CD4-positive, alpha-beta memory T cell (primary cell): ENCODE measurements at regions not wholly inside any gene's neighbourhood (a gene's known extent, or its start where the extent isn't known, plus 50 kb on each side); places are given as distances from the start of the nearest gene placed in this dataset.

ENCODE experiments used
- CTCF ChIA-PET: fragments of 350-600 bp; sonication (Branson Sonifier 250); formaldehyde crosslinking; loops from one replicate; lab custom pipeline; 2021; ENCODE audit warnings: inconsistent platforms; ENCODE audit not compliant: partially characterized antibody; lab: Charles Lee
- POLR2A ChIA-PET: fragments of 350-600 bp; sonication (Branson Sonifier 250); formaldehyde crosslinking; loops from one replicate; lab custom pipeline; 2021; ENCODE audit not compliant: partially characterized antibody; lab: Charles Lee
- DNase-seq, 5 donors: peaks; one replicate each; pipeline versions ENCODE4 v3.0.0 to v3.0.0-alpha.2; 2020 to 2022; ENCODE audit warnings: mixed read lengths in 1 of 5
- H3K27ac ChIP-seq: one replicate; pipeline ENCODE4 v1.7.0; 2013; ENCODE audit warnings: low read depth, low read length
- H3K27me3 ChIP-seq: 2 replicates; pipeline ENCODE4 v1.7.0; 2013; ENCODE audit warnings: mild to moderate bottlenecking, low read length, moderate library complexity; ENCODE audit not compliant: insufficient read depth
- H3K36me3 ChIP-seq: 2 replicates; pipeline ENCODE4 v1.7.0; 2013; ENCODE audit warnings: mild to moderate bottlenecking, low read length, moderate library complexity; ENCODE audit not compliant: insufficient read depth
- H3K4me1 ChIP-seq: 2 replicates; pipeline ENCODE4 v1.7.0; 2013; ENCODE audit warnings: mild to moderate bottlenecking, low read length, moderate library complexity; ENCODE audit not compliant: insufficient read depth
- H3K4me3 ChIP-seq, 2 donors: one replicate each; pipeline ENCODE4 v1.7.0; 2013; ENCODE audit warnings: low read length in 2 of 2, mild to moderate bottlenecking in 1 of 2
- H3K9me3 ChIP-seq, 2 donors: one replicate each; pipeline ENCODE4 v1.7.0; 2013; ENCODE audit warnings: low read length in 2 of 2, control low read depth in 1 of 2; ENCODE audit not compliant: control insufficient read depth in 1 of 2
- H3K27ac Mint-ChIP-seq, 7 donors: one replicate each; pipeline ENCODE4 v1.8.0; 2020 to 2021; ENCODE audit warnings: mixed read lengths in 7 of 7, mild to moderate bottlenecking in 6 of 7, inconsistent platforms in 3 of 7, moderate library complexity in 3 of 7
- H3K27me3 Mint-ChIP-seq, 2 donors: one replicate each; pipeline ENCODE4 v1.8.0; 2020 to 2021; ENCODE audit warnings: mixed read lengths in 2 of 2
- H3K36me3 Mint-ChIP-seq, 2 donors: one replicate each; pipeline ENCODE4 v1.8.0; 2020 to 2021; ENCODE audit warnings: mixed read lengths in 2 of 2, inconsistent platforms in 1 of 2, mild to moderate bottlenecking in 1 of 2
- H3K4me1 Mint-ChIP-seq, 4 donors: one replicate each; pipeline ENCODE4 v1.8.0; 2020 to 2021; ENCODE audit warnings: mixed read lengths in 4 of 4, mild to moderate bottlenecking in 1 of 4
- H3K4me3 Mint-ChIP-seq, 8 donors: one replicate each; pipeline ENCODE4 v1.8.0; 2020 to 2021; ENCODE audit warnings: mixed read lengths in 8 of 8, mild to moderate bottlenecking in 7 of 8, moderate library complexity in 6 of 8, inconsistent platforms in 3 of 8
- H3K9me3 Mint-ChIP-seq, 8 donors: one replicate each; pipeline ENCODE4 v1.8.0; 2020 to 2021; ENCODE audit warnings: mixed read lengths in 8 of 8, mild to moderate bottlenecking in 5 of 8, inconsistent platforms in 3 of 8, moderate library complexity in 1 of 8
- intact Hi-C: fragments of 100-400 bp; cut with micrococcal nuclease; formaldehyde crosslinking; loops from one replicate; pipeline ENCODE4 v1.15.1; 2023

DNA sequence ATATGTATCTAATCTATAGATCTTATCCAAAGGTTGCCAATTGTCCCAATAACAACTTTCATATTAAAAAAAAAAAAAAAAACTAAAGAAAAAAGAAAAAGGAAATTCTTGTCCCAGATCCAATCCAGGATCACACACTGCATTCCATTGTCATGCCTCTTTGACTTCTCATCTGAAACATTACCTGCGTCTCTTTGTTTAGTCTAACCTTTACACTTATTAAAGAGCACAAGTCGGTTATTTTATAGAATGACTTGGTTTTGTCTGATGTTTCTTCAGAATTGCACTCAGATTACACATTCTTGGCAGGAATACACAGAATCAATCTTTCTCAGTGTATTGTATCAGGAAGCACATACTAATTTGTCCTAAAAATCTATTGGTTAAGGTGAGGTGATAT is 392.5 kb upstream of the KLHL29 start:
- H3K27ac ChIP-seq, result no peak overlapping the region
- CTCF ChIA-PET, result no interaction called here
- intact Hi-C loops, result no loop called here

GRCh38 chr2:22993250-22993649 is 391.7 kb upstream of the KLHL29 start:
- CTCF ChIA-PET, result no interaction called here
- Histone ChIP-seq H3K36me3 (no peaks in the 10 kb centered on the region), H3K27ac (no peak overlapping the region), H3K27me3 (no peaks in the 10 kb centered on the region), H3K4me1 (no peaks in the 10 kb centered on the region), H3K4me3 (no peak overlapping the region), H3K9me3 (no peaks in the 10 kb centered on the region)
- intact Hi-C loops, result no loop called here
- H3K27me3 Mint-ChIP-seq, result no peaks in the 10 kb centered on the region
- H3K9me3 Mint-ChIP-seq, result peaks cover 0 to 5% (median 0%) of the 10 kb centered on the region in 8 donors
- no peaks in the 10 kb centered on the region for H3K4me1 Mint-ChIP-seq
- DNase-seq, result no peak
- no peak overlapping the region for H3K4me3 Mint-ChIP-seq
- POLR2A ChIA-PET, result no interaction called here
- H3K36me3 Mint-ChIP-seq, result no peaks in the 10 kb centered on the region
- no peak overlapping the region for H3K27ac Mint-ChIP-seq

More for the DNA sequence above, 392.5 kb upstream of the KLHL29 start:
- H3K4me1 Mint-ChIP-seq, result no peaks in the 10 kb centered on the region
- H3K9me3 ChIP-seq, result no peaks in the 10 kb centered on the region
- H3K9me3 Mint-ChIP-seq, result peaks cover 0 to 3% (median 0%) of the 10 kb centered on the region in 8 donors
- POLR2A ChIA-PET, result no interaction called here
- DNase-seq, result no peak
- H3K4me1 ChIP-seq, result no peaks in the 10 kb centered on the region
- no peaks in the 10 kb centered on the region for H3K36me3 ChIP-seq
- no peak overlapping the region for H3K27ac Mint-ChIP-seq
- no peaks in the 10 kb centered on the region for H3K36me3 Mint-ChIP-seq
- H3K27me3 Mint-ChIP-seq, result no peaks in the 10 kb centered on the region
- H3K4me3 ChIP-seq, result no peak overlapping the region
- H3K27me3 ChIP-seq, result no peaks in the 10 kb centered on the region
- no peak overlapping the region for H3K4me3 Mint-ChIP-seq

GRCh38 chr2:22995576-22995975 is 389.4 kb upstream of the KLHL29 start:
- Histone ChIP-seq H3K4me3 (no peak overlapping the region), H3K9me3 (no peaks in the 10 kb centered on the region), H3K36me3 (no peaks in the 10 kb centered on the region), H3K27ac (no peak overlapping the region), H3K27me3 (no peaks in the 10 kb centered on the region), H3K4me1 (no peaks in the 10 kb centered on the region)
- Mint-ChIP-seq H3K27me3 (no peaks in the 10 kb centered on the region), H3K4me1 (no peaks in the 10 kb centered on the region), H3K9me3 (peaks cover 0 to 5% (median 0%) of the 10 kb centered on the region in 8 donors), H3K36me3 (no peaks in the 10 kb centered on the region), H3K27ac (no peak overlapping the region), H3K4me3 (no peak overlapping the region)
- ChIA-PET POLR2A (no interaction called here), CTCF (no interaction called here)
- intact Hi-C loops, result no loop called here
- DNase-seq, result no peak

DNA sequence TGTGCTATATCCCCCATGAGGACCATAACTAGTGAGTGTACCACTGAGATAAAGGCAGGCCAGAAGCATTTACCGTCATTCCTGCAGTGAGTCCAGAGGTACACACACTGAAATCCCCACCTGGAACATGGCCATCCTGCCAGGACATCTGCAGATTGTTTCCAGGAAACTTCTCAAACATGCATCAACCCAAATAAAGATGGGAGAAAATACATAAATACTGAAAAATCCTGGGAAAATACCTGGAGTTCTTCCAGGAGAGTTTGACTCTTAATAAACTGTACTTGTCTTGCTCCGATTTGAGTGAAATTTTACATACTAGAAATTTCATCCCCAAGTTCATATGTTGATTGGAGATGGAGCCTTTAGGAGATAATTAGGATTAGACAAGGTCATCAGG is 388.1 kb upstream of the KLHL29 start:
- POLR2A ChIA-PET, result no interaction called here
- no peaks in the 10 kb centered on the region for H3K27me3 Mint-ChIP-seq
- peaks cover 0 to 5% (median 1%) of the 10 kb centered on the region in 8 donors for H3K9me3 Mint-ChIP-seq
- Histone ChIP-seq H3K4me3 (no peak overlapping the region), H3K4me1 (no peaks in the 10 kb centered on the region), H3K27me3 (no peaks in the 10 kb centered on the region), H3K9me3 (no peaks in the 10 kb centered on the region), H3K27ac (no peak overlapping the region), H3K36me3 (no peaks in the 10 kb centered on the region)
- DNase-seq, result no peak
- no peak overlapping the region for H3K4me3 Mint-ChIP-seq
- H3K36me3 Mint-ChIP-seq, result no peaks in the 10 kb centered on the region
- intact Hi-C loops, result no loop called here
- no peak overlapping the region for H3K27ac Mint-ChIP-seq
- H3K4me1 Mint-ChIP-seq, result no peaks in the 10 kb centered on the region
- CTCF ChIA-PET, result no interaction called here

DNA sequence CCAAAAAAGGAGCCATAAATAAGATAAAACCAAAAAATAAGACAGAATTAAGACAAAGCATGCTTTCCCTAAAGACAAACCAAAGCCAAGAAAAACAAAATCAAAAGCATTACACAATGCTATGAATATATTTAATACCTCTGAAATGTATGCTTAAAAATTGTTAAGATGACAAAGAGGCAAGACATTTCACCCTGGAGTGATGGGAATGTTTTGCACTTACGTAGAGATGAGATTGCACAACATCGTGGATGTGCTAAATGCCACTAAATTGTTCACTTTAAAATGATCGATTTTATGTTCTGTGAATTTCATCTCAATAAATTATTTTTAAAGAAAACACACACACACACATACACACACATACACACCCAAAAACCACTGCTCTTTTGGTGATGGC is 386.6 kb upstream of the KLHL29 start:
- Histone ChIP-seq H3K27me3 (no peaks in the 10 kb centered on the region), H3K9me3 (no peaks in the 10 kb centered on the region), H3K4me1 (no peaks in the 10 kb centered on the region), H3K4me3 (no peak overlapping the region), H3K36me3 (no peaks in the 10 kb centered on the region), H3K27ac (no peak overlapping the region)
- ChIA-PET POLR2A (no interaction called here), CTCF (no interaction called here)
- Mint-ChIP-seq H3K27ac (no peak overlapping the region), H3K4me1 (no peaks in the 10 kb centered on the region), H3K9me3 (peaks cover 0 to 4% (median under 1%) of the 10 kb centered on the region in 8 donors), H3K4me3 (no peak overlapping the region), H3K27me3 (peaks cover 0 to 1% of the 10 kb centered on the region in 2 donors), H3K36me3 (no peaks in the 10 kb centered on the region)
- intact Hi-C loops, result no loop called here
- DNase-seq, result no peak

DNA sequence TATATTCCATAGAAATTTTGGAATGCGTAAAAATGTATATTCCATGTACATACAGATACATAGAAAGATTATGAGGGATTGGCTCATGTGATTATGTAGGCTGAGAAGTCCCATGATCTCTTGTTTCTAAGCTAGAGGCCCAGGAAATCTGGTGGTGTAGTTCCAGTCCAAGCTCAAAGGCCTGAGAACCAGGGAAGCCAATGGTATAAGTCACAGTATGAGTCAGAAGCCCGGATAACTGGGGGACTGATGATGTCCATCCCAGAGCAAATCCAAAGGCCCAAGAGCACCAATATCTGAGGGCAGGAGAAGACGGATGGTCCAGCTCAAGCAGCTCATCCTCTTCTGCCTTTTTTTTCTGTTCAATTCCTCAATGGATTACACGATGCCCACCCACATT is 385.0 kb upstream of the KLHL29 start:
- no peak overlapping the region for H3K27ac ChIP-seq
- Mint-ChIP-seq H3K27ac (no peak overlapping the region), H3K27me3 (peaks cover 0 to 2% of the 10 kb centered on the region in 2 donors), H3K9me3 (peaks cover 0 to 5% (median under 1%) of the 10 kb centered on the region in 8 donors), H3K4me3 (no peak overlapping the region), H3K36me3 (no peaks in the 10 kb centered on the region), H3K4me1 (no peaks in the 10 kb centered on the region)
- no peaks in the 10 kb centered on the region for H3K36me3 ChIP-seq
- ChIA-PET CTCF (no interaction called here), POLR2A (no interaction called here)
- H3K4me1 ChIP-seq, result no peaks in the 10 kb centered on the region
- intact Hi-C loops, result no loop called here
- no peak overlapping the region for H3K4me3 ChIP-seq
- H3K9me3 ChIP-seq, result no peaks in the 10 kb centered on the region
- no peaks in the 10 kb centered on the region for H3K27me3 ChIP-seq
- no peak for DNase-seq

GRCh38 chr2:23002234-23002633 is 382.7 kb upstream of the KLHL29 start:
- intact Hi-C loops, result no loop called here
- Histone ChIP-seq H3K4me1 (no peaks in the 10 kb centered on the region), H3K27ac (no peak overlapping the region), H3K27me3 (no peaks in the 10 kb centered on the region), H3K9me3 (no peaks in the 10 kb centered on the region), H3K4me3 (no peak overlapping the region), H3K36me3 (no peaks in the 10 kb centered on the region)
- POLR2A ChIA-PET, result no interaction called here
- Mint-ChIP-seq H3K9me3 (peaks cover 0 to 5% (median 0%) of the 10 kb centered on the region in 8 donors), H3K4me1 (no peaks in the 10 kb centered on the region), H3K36me3 (no peaks in the 10 kb centered on the region), H3K4me3 (no peak overlapping the region), H3K27me3 (peaks cover 0 to 2% of the 10 kb centered on the region in 2 donors), H3K27ac (no peak overlapping the region)
- CTCF ChIA-PET, result no interaction called here
- no peak for DNase-seq

- ChIA-PET CTCF (no interaction called here), POLR2A (no interaction called here)
- Mint-ChIP-seq H3K4me1 (no peaks in the 10 kb centered on the region), H3K27ac (no peak overlapping the region), H3K9me3 (peaks cover 0 to 5% (median 0%) of the 10 kb centered on the region in 8 donors), H3K36me3 (no peaks in the 10 kb centered on the region), H3K27me3 (peaks cover 0 to 2% of the 10 kb centered on the region in 2 donors), H3K4me3 (no peak overlapping the region)
- no peaks in the 10 kb centered on the region for H3K27me3 ChIP-seq
- no peak for DNase-seq
- no peaks in the 10 kb centered on the region for H3K9me3 ChIP-seq
- no peak overlapping the region for H3K4me3 ChIP-seq
- intact Hi-C loops, result no loop called here
- no peak overlapping the region for H3K27ac ChIP-seq
- no peaks in the 10 kb centered on the region for H3K4me1 ChIP-seq
- H3K36me3 ChIP-seq, result no peaks in the 10 kb centered on the region
Observed at GRCh38 chr2:23005469-23005868, 379.5 kb upstream of the KLHL29 start.
